Activated CD4-positive, alpha-beta T cell treated with anti-CD3 and anti-CD28 coated beads, Interleukin-2, Interleukin-4, amounts not matched to agents 100 ng/mL and 50 ng/mL, durations not matched to agents 16 hours and 8 hours (primary cell): ENCODE measurements at regions not wholly inside any gene's neighbourhood (a gene's known extent, or its start where the extent isn't known, plus 50 kb on each side); places are given as distances from the start of the nearest gene placed in this dataset.
"Not testable (repeated sequence)": the region's sequence is repeated elsewhere in the genome, so short reads cannot be mapped to it uniquely, and the experiment has no call there.

Experiments
- DNase-seq: peaks from one replicate; pipeline ENCODE4 v3.0.0-alpha.2; 2020; ENCODE audit warnings: low spot score

- DNase-seq = no peak
These were observed 454.2 kb upstream of the B3GAT1 start for GRCh38 chr11:134866215-134866614.

- DNase-seq = no peak
These were observed 452.9 kb upstream of the B3GAT1 start for GRCh38 chr11:134864968-134865305.

- no peak for DNase-seq
These were observed 452.4 kb upstream of the B3GAT1 start for GRCh38 chr11:134864233-134864967.

GRCh38 chr11:134863294-134863693 lies 451.3 kb upstream of the B3GAT1 start:
- DNase-seq = no peak

- no peak for DNase-seq
These were observed 450.6 kb upstream of the B3GAT1 start for GRCh38 chr11:134862587-134863195.

- no peak for DNase-seq
These were observed 450.1 kb upstream of the B3GAT1 start for GRCh38 chr11:134862105-134862502.

- no peak for DNase-seq
These were observed 449.6 kb upstream of the B3GAT1 start for GRCh38 chr11:134861490-134862104.

GRCh38 chr11:134858783-134859480 lies 446.9 kb upstream of the B3GAT1 start:
- no peak for DNase-seq

GRCh38 chr11:134857035-134857434 lies 445.0 kb upstream of the B3GAT1 start:
- no peak for DNase-seq

GRCh38 chr11:134856056-134856971 lies 444.3 kb upstream of the B3GAT1 start:
- no peak for DNase-seq

- DNase-seq = no peak
These were observed 442.2 kb upstream of the B3GAT1 start for GRCh38 chr11:134853992-134854991.

GRCh38 chr11:134851503-134852224 lies 439.6 kb upstream of the B3GAT1 start:
- DNase-seq = not testable (repeated sequence)

- DNase-seq = no peak
These were observed 438.5 kb upstream of the B3GAT1 start for GRCh38 chr11:134850566-134850965.

GRCh38 chr11:134849833-134850232 lies 437.8 kb upstream of the B3GAT1 start:
- DNase-seq = no peak

GRCh38 chr11:134847083-134847715 lies 435.2 kb upstream of the B3GAT1 start:
- no peak for DNase-seq

- DNase-seq = no peak
These were observed 434.5 kb upstream of the B3GAT1 start for GRCh38 chr11:134846328-134847082.

- DNase-seq = no peak
These were observed 433.7 kb upstream of the B3GAT1 start for GRCh38 chr11:134845474-134846327.

GRCh38 chr11:134844838-134845237 lies 432.8 kb upstream of the B3GAT1 start:
- DNase-seq = no peak
